IMR-90 (cell line): ENCODE measurements at regions not wholly inside any gene's neighbourhood (a gene's known extent, or its start where the extent isn't known, plus 50 kb on each side); places are given as distances from the start of the nearest gene placed in this dataset.

Source experiments
- ATAC-seq: fragments of 200-7000 bp; cut with Tn5 transposase; 2 replicates; pipeline ENCODE4 v1.9.1; 2020; ENCODE audit warnings: low read depth, mild to moderate bottlenecking, moderate library complexity
- BruUV-seq: library from RNA; stranded (reverse); fragments of 400-500 nt; replicated peaks from 2 replicates; lab custom pipeline; 2021; lab: Mats Ljungman, UMichigan
- CTCF ChIA-PET: fragments of 300-600 bp; formaldehyde crosslinking; extraction: SDS; loops from one replicate; lab custom pipeline; 2021; ENCODE audit warnings: antibody characterized with exemption; lab: Yijun Ruan, JAX
- POLR2A ChIA-PET: fragments of 300-600 bp; sonication (Branson Sonifier 250); formaldehyde crosslinking; loops from one replicate; lab custom pipeline; 2022; ENCODE audit warnings: antibody characterized with exemption; ENCODE audit not compliant: unreplicated experiment; lab: Charles Lee
- DNase-seq: peaks from one replicate; pipeline ENCODE4 v3.0.0; 2013
- H2AFZ ChIP-seq: replicated peaks from 2 replicates; pipeline ENCODE3; 2013; ENCODE audit warnings: low read length, mild to moderate bottlenecking; ENCODE audit not compliant: poor library complexity
- H2AK5ac ChIP-seq: 2 replicates; pipeline ENCODE4 v1.6.1; 2013; ENCODE audit warnings: low read depth, low read length, inconsistent platforms
- H2AK9ac ChIP-seq: replicated peaks from 2 replicates; pipeline ENCODE3; 2013; ENCODE audit warnings: mild to moderate bottlenecking, low read depth, low read length, moderate library complexity; ENCODE audit not compliant: poor library complexity
- H2BK120ac ChIP-seq: 2 replicates; pipeline ENCODE4 v1.6.1; 2013; ENCODE audit warnings: low read depth, low read length, inconsistent platforms
- H2BK15ac ChIP-seq: 3 replicates; pipeline ENCODE4 v1.6.1; 2013; ENCODE audit warnings: low read depth, low read length, inconsistent platforms
- H2BK20ac ChIP-seq: 2 replicates; pipeline ENCODE4 v1.6.1; 2013; ENCODE audit warnings: low read depth, mild to moderate bottlenecking, inconsistent platforms, low read length, moderate library complexity
- H2BK5ac ChIP-seq: 2 replicates; pipeline ENCODE4 v1.6.1; 2013; ENCODE audit warnings: mild to moderate bottlenecking, low read depth, low read length, inconsistent platforms; ENCODE audit not compliant: poor library complexity, severe bottlenecking
- H3K14ac ChIP-seq: replicated peaks from 2 replicates; pipeline ENCODE4 v1.6.1; 2013; ENCODE audit warnings: low read depth, low read length, inconsistent platforms
- H3K18ac ChIP-seq: 2 replicates; pipeline ENCODE4 v1.6.1; 2013; ENCODE audit warnings: low read depth, low read length, control low read depth
- H3K23ac ChIP-seq: 2 replicates; pipeline ENCODE4 v1.6.1; 2013; ENCODE audit warnings: low read depth, low read length, inconsistent platforms
- H3K27ac ChIP-seq: 2 replicates; pipeline ENCODE4 v1.5.1; 2013; ENCODE audit warnings: mild to moderate bottlenecking, control low read depth, low read length; ENCODE audit not compliant: insufficient read depth
- H3K27me3 ChIP-seq: 2 replicates; pipeline ENCODE4 v1.6.1; 2013; ENCODE audit warnings: low read length; ENCODE audit not compliant: control insufficient read depth, insufficient read depth
- H3K36me3 ChIP-seq: 2 replicates; pipeline ENCODE4 v1.6.1; 2013; ENCODE audit warnings: low read length, mixed read lengths; ENCODE audit not compliant: control insufficient read depth, insufficient read depth
- H3K4ac ChIP-seq: 2 replicates; pipeline ENCODE4 v1.6.1; 2013; ENCODE audit warnings: low read depth, low read length, inconsistent platforms
- H3K4me1 ChIP-seq: 2 replicates; pipeline ENCODE4 v1.6.1; 2013; ENCODE audit warnings: low read length, mixed read lengths; ENCODE audit not compliant: control insufficient read depth, insufficient read depth
- H3K4me2 ChIP-seq: 2 replicates; pipeline ENCODE4 v1.6.1; 2013; ENCODE audit warnings: low read depth, mild to moderate bottlenecking, control low read depth, low read length, moderate library complexity
- H3K4me3 ChIP-seq: 2 replicates; pipeline ENCODE4 v1.5.1; 2013; ENCODE audit warnings: low read depth, mild to moderate bottlenecking, control low read depth, low read length, moderate library complexity; ENCODE audit not compliant: insufficient read depth
- H3K56ac ChIP-seq: 2 replicates; pipeline ENCODE4 v1.6.1; 2013; ENCODE audit warnings: low read length, inconsistent platforms; ENCODE audit not compliant: insufficient read depth; ENCODE audit errors: extremely low read depth
- H3K79me1 ChIP-seq, 2 experiments: 2 replicates each; pipeline ENCODE4 v1.6.1; 2013; ENCODE audit warnings: low read length in 2 of 2, inconsistent platforms in 1 of 2, low read depth in 1 of 2
- H3K9ac ChIP-seq: 2 replicates; pipeline ENCODE4 v1.6.1; 2013; ENCODE audit warnings: low read depth, low read length, control low read depth
- H3K9me1 ChIP-seq: 2 replicates; pipeline ENCODE4 v1.6.1; 2013; ENCODE audit warnings: low read length, inconsistent platforms; ENCODE audit not compliant: insufficient read depth
- H3K9me3 ChIP-seq: 2 replicates; pipeline ENCODE4 v1.6.1; 2013; ENCODE audit warnings: low read length; ENCODE audit not compliant: control insufficient read depth, insufficient read depth
- H4K20me1 ChIP-seq: 2 replicates; pipeline ENCODE4 v1.6.1; 2013; ENCODE audit warnings: low read length, inconsistent platforms; ENCODE audit not compliant: insufficient read depth
- H4K5ac ChIP-seq: 2 replicates; pipeline ENCODE4 v1.6.1; 2013; ENCODE audit warnings: mild to moderate bottlenecking, low read depth, low read length, control low read depth
- H4K8ac ChIP-seq, 2 experiments: 2 replicates each; pipeline ENCODE4 v1.6.1; 2013; ENCODE audit warnings: low read depth in 2 of 2, low read length in 2 of 2, control low read depth in 1 of 2, inconsistent platforms in 1 of 2
- H4K91ac ChIP-seq: 2 replicates; pipeline ENCODE4 v1.6.1; 2013; ENCODE audit warnings: low read depth, low read length, inconsistent platforms; ENCODE audit not compliant: insufficient read depth
- CHD1 ChIP-seq: IDR thresholded peaks from 2 replicates; pipeline ENCODE4 v1.6.1; 2012; ENCODE audit warnings: low read depth, low read length, improper control_type of control experiment
- FOS ChIP-seq: fragments of 150-350 bp; IDR thresholded peaks from 2 replicates; pipeline ENCODE4 v1.6.1; 2016; ENCODE audit warnings: low read depth, low read length
- MAFK ChIP-seq: IDR thresholded peaks from 2 replicates; pipeline ENCODE4 v1.6.1; 2012; ENCODE audit warnings: low read depth, low read length, improper control_type of control experiment
- MXI1 ChIP-seq: IDR thresholded peaks from 2 replicates; pipeline ENCODE4 v1.6.1; 2012; ENCODE audit warnings: low read depth, mild to moderate bottlenecking, low read length, moderate library complexity, borderline replicate concordance
- POLR2A ChIP-seq: IDR thresholded peaks from 2 replicates; pipeline ENCODE4 v1.6.1; 2012; ENCODE audit warnings: mild to moderate bottlenecking, low read depth, low read length
- RAD21 ChIP-seq: IDR thresholded peaks from 2 replicates; pipeline ENCODE4 v1.6.1; 2012; ENCODE audit warnings: low read length, improper control_type of control experiment
- RCOR1 ChIP-seq: IDR thresholded peaks from 2 replicates; pipeline ENCODE4 v1.6.1; 2012; ENCODE audit warnings: mild to moderate bottlenecking, low read length, improper control_type of control experiment; ENCODE audit not compliant: insufficient replicate concordance
- RFX5 ChIP-seq: IDR thresholded peaks from 2 replicates; pipeline ENCODE4 v1.8.0; 2012; ENCODE audit warnings: low read depth, mild to moderate bottlenecking, low read length, moderate library complexity
- SMC3 ChIP-seq: fragments of 150-350 bp; IDR thresholded peaks from 2 replicates; pipeline ENCODE4 v1.6.1; 2016; ENCODE audit warnings: low read depth, mild to moderate bottlenecking, antibody characterized with exemption, low read length, moderate library complexity
- WGBS, 2 experiments: methylation state at CpG; one replicate each; pipeline versions ENCODE4 v1.1.5 to v1.1.7; 2013; ENCODE audit warnings: missing lambda C conversion rate in 2 of 2; ENCODE audit not compliant: insufficient read length in 1 of 2; ENCODE audit errors: extremely low coverage in 2 of 2; 5-methylcytosine and 5-hydroxymethylcytosine counted together
- dilution Hi-C: fragments of 300-500 bp; cut with HindIII; formaldehyde crosslinking; loops from one replicate; pipeline ENCODE4 v1.14.3; 2018; ENCODE audit warnings: low sequenced_read_pairs; ENCODE audit not compliant: unreplicated experiment
- in situ Hi-C: fragments of 300-500 bp; cut with MboI; formaldehyde crosslinking; loops from 3 replicates; pipeline ENCODE4 v1.14.3; 2019; ENCODE audit warnings: low sequenced_read_pairs, inconsistent platforms, mixed read lengths
- intact Hi-C: fragments of 100-400 bp; cut with micrococcal nuclease; formaldehyde crosslinking; loops from 2 replicates; pipeline ENCODE4 v1.10.0; 2022
- TF ChIP-seq, protein P1 (sequence below): conservative IDR thresholded peaks from 2 replicates; pipeline ENCODE4 v1.5.1; 2012; ENCODE audit warnings: mild to moderate bottlenecking, low read depth, low read length, improper control_type of control experiment

DNA sequence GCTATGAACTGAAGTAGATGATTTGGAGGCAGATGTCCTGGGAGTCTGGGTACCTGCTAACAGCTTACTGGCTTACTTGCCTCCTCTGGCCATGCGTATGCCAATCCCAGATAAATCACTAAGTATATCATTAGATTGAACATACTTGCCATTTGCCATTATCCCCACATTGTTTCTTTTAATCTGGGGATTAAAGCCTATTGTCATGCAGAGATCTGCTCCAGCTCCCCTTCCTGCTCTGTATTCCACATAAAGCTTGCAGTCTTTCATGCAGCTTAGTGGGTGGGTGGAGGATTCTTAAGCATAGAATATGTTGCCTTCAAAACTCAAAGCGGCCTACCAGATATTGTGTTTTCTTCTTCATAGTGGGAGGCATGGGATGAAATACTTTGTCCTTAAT, 311.8 kb upstream of the MMADHC start:
- BruUV-seq: no TSS peak
- H3K4me1 ChIP-seq: peaks cover 4% of the 10 kb centered on the region; the same call in 1 of the 2 replicates
- ChIA-PET POLR2A (no interaction called here), CTCF (no interaction called here)
- no peak for TF ChIP-seq MXI1
- no peak for TF ChIP-seq SMC3
- TF ChIP-seq RCOR1: no peak
- TF ChIP-seq POLR2A: no peak
- no peak for TF ChIP-seq FOS
- TF ChIP-seq RAD21: no peak
- TF ChIP-seq MAFK: no peak
- TF ChIP-seq, protein P1, sequence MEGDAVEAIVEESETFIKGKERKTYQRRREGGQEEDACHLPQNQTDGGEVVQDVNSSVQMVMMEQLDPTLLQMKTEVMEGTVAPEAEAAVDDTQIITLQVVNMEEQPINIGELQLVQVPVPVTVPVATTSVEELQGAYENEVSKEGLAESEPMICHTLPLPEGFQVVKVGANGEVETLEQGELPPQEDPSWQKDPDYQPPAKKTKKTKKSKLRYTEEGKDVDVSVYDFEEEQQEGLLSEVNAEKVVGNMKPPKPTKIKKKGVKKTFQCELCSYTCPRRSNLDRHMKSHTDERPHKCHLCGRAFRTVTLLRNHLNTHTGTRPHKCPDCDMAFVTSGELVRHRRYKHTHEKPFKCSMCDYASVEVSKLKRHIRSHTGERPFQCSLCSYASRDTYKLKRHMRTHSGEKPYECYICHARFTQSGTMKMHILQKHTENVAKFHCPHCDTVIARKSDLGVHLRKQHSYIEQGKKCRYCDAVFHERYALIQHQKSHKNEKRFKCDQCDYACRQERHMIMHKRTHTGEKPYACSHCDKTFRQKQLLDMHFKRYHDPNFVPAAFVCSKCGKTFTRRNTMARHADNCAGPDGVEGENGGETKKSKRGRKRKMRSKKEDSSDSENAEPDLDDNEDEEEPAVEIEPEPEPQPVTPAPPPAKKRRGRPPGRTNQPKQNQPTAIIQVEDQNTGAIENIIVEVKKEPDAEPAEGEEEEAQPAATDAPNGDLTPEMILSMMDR: no peak
- no peak for TF ChIP-seq CHD1
- no peak for TF ChIP-seq RFX5
- no peaks in the 10 kb centered on the region for H3K9me1 ChIP-seq
- no peak overlapping the region for H2BK5ac ChIP-seq
- H3K4ac ChIP-seq: no peak overlapping the region
- no peak overlapping the region for H3K4me2 ChIP-seq
- no peak overlapping the region for H3K4me3 ChIP-seq
- ATAC-seq (no peak), DNase-seq (no peak)
- no peak overlapping the region for H3K56ac ChIP-seq
- H3K79me1 ChIP-seq: no peaks in the 10 kb centered on the region
- no peaks in the 10 kb centered on the region for H3K36me3 ChIP-seq
- no peak overlapping the region for H3K18ac ChIP-seq
- no peak overlapping the region for H3K23ac ChIP-seq
- H4K5ac ChIP-seq: no peak overlapping the region
- no peaks in the 10 kb centered on the region for H3K27me3 ChIP-seq
- in situ Hi-C loops: no loop called here
- no peak overlapping the region for H2BK120ac ChIP-seq
- no peak overlapping the region for H3K27ac ChIP-seq
- no peak overlapping the region for H4K91ac ChIP-seq
- H2AK5ac ChIP-seq: no peak overlapping the region
- H3K14ac ChIP-seq: no peak overlapping the region
- no peak overlapping the region for H2BK20ac ChIP-seq
- H2AK9ac ChIP-seq: no peak overlapping the region
- no peak overlapping the region for H4K8ac ChIP-seq
- H4K20me1 ChIP-seq: no peaks in the 10 kb centered on the region
- H3K9me3 ChIP-seq: no peaks in the 10 kb centered on the region
- H2BK15ac ChIP-seq: no peak overlapping the region
- dilution Hi-C loops: no loop called here
- WGBS, 2 experiments: no CpG with 5 or more reads among the region's 2 CpGs
- H3K9ac ChIP-seq: no peak overlapping the region
- intact Hi-C loops: no loop called here
- H2AFZ ChIP-seq: no peak overlapping the region
